HG03196 (cell line): ENCODE measurements at regions not wholly inside any gene's neighbourhood (a gene's known extent, or its start where the extent isn't known, plus 50 kb on each side); places are given as distances from the start of the nearest gene placed in this dataset.
"Not testable (repeated sequence)": the region's sequence is repeated elsewhere in the genome, so short reads cannot be mapped to it uniquely, and the experiment has no call there.

ENCODE experiments used
- ATAC-seq: cut with Tn5 transposase; IDR thresholded peaks from one replicate; pipeline ENCODE4 v1.9.1; 2021; ENCODE audit not compliant: unreplicated experiment

DNA sequence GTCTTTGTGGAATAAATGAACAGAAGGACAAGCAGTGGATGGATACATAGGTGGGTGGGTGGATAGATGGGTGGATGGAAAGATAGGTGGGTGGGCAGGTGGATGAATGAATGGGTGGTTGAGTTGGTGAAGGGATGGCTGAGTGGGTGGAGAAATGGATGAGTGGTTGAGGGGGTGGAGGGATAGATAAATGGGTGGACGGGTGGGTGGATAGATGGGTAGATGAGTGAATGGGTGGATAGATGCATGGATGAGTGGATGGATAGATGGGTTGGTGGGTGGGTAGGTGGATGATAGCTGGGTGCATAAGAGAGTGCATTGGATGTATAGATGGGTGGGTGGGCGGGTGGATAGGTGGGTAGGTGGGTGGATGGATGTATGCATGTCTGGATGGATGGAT lies 63.5 kb downstream of the UNC93B1 start:
- not testable (repeated sequence) for ATAC-seq

DNA sequence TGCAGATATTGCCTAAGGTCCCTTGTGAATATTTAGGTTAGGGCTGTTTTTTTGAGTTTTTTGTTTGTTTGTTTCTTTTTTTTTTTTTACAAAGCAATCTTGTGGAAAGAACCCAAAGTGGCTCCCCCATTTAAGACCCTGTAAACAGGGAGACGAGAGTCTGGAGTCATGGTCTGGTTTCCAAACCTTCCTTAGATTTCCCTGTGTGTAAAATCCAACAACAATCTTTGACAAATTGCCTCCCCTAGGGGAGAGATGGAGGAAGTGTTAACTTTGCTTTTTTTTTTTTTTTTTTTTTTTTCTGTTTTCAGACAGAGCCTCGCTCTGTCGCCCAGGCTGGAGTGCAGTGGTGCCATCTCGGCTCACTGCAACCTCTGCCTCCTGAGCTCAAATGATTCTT lies 64.9 kb downstream of the UNC93B1 start:
- ATAC-seq, result not testable (repeated sequence)

DNA sequence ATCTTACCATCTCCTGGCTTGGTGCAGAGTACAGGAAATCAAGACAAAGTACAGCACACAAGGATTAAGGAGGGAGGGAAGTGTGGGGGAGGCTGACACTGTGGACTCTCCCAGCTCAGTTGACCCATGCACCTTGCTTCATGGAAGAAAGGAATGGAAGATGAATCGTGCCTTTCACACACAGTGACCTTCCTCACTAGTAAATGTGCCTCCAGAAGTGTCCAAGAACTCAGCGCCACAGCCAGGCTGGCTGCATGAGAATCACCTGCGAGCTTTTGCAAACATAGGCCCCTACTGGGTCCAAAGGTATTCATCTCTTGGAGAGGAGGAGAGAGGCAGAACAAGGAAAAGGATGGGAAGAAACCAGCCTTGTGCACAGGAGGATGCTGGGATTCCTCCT lies 65.5 kb downstream of the UNC93B1 start:
- ATAC-seq, result not testable (repeated sequence)

DNA sequence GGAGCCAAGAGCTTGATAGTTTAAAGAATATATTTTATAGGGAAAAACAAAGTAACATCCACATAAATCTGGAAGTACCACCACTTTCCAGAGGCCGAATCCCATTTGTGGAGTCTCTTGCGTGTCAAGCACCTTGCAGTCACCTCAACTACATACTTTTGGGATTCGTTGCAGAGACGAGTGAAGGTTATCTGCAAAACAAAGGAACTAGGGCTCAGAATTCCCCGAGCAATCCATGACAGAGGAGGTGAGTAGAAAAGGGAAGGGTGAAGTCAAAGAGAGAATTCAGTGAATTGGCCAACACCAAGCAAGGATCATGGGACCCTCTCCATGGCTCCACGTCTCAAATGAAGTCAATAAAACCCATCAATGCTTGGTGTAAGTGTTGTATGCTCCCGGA lies 80.3 kb downstream of the UNC93B1 start:
- not testable (repeated sequence) for ATAC-seq

DNA sequence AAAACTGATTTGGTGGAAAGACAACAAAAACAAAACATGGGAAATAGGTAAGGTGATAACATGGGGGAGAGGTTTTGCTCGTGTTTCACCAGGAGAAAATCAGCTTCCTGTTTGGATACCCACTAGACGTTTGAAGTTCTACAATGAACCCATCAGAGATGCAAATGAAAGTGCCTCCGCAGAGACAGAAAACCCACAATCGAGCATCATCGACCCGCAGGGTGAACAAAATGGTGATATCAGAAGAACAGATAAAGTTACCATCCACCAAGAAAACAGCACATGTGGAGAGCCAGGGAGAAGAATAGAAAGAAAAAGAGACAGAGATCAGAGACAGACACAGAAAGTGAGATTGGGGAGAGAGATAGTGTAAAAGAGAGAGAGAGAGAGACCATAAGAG lies 83.4 kb downstream of the UNC93B1 start:
- ATAC-seq, result not testable (repeated sequence)

DNA sequence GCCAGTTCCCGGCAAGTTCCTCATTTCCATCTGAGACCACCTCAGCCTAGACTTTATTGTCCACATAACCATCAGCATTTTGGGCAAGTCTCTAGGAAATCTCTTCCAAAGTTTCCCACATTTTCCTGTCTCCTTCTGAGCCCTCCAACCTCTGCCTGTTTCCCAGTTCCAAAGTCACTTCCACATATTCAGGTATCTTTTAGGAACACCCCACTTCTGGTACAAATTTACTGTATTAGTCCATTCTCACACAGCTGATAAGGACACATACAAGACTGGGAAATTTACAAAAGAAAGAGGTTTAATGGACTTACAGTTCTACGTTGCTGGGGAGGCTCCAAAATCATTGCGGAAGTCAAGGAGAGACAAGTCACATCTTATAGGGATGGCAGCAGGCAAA lies 91.7 kb downstream of the UNC93B1 start:
- not testable (repeated sequence) for ATAC-seq

DNA sequence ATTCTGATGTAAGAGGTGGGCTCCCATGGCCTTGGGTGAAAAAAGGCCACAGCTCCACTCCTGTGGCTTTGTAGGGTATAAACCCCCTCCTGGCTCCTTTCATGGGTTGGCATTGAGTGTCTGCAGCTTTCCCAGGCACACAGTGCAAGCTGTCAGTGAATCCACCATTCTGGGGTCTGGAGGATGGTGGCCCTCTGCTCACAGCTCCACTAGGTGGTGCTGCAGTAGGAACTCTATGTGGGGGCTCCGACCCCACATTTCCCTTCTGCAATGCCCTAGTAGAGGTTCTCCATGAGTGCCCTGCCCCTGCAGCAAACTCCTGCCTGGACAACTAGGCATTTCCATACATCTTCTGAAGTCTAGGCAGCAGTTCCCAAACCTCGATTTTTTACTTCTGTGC lies 92.7 kb downstream of the UNC93B1 start:
- ATAC-seq, result not testable (repeated sequence)

DNA sequence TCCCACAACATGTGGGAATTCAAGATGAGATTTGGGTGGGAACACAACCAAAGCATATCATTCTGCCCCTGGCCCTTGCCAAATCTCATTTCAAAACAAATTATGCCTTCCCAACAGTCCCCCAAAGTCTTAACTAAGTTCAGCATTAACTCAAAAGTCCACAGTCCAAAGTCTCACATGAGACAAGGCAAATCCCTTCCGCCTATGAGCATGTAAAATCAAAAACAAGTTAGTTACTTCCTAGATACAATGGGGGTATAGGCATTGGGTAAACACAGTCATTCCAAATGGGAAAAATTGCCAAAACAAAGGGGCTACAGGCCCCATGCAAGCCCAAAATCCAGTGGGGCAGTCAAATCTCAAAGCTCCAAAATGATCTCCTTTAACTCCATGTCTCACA lies 93.1 kb downstream of the UNC93B1 start:
- not testable (repeated sequence) for ATAC-seq

DNA sequence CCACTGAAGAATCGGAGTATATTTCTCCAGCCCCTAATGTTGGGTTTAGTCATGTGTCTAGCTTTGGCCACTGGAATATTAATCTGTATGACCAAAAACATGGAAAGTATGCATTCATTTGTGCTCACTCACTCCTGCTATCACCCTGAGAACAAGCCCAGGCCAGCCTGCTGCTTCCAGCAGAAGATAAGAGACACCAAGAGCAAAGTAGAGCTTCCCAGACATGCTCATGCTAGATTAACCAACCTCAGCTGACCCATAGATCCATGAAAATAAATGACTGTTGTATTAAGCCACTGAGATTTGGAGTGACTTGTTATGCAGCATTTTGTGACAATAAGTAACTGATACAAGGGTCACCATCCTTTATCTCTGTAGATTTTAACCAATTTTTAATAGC lies 96.9 kb downstream of the UNC93B1 start:
- not testable (repeated sequence) for ATAC-seq

DNA sequence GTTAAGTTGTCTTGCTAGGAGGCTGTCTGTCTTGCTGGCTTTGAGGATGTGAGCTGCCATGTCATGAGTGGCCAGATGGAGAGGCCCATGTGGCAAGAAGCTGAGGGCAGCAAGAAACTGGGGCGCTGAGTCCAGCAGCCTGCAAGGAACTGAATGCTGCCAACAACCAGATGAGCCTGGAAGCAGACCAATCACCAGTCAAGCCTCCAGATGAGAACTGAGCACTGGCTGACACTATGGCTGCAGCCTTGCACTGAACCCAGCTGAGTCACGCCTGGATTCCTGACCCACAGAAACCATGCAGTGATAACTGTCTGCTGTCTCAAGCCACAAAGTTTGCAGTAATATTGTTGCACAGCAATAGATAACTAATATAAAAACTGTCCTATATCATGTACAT lies 104.4 kb downstream of the UNC93B1 start:
- ATAC-seq, result not testable (repeated sequence)

DNA sequence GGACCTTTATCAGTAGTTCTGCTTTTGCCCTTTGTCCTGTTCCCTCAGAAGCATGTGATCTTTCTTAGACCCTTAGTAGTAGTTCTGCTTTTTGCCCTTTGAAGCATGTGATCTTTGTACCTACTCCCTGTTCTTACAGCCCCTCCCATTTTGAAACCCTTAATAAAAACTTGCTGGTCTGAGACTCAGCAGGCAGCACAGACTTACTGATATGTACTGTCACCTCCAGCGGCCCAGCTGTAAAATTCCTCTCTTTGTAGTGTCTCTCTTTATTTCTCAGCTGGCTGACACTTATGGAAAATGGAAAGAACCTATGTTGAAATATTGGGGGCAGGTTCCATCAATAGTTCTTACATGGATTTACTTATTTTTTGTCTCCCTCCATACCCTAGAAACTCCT lies 110.4 kb downstream of the UNC93B1 start:
- ATAC-seq, result not testable (repeated sequence)

DNA sequence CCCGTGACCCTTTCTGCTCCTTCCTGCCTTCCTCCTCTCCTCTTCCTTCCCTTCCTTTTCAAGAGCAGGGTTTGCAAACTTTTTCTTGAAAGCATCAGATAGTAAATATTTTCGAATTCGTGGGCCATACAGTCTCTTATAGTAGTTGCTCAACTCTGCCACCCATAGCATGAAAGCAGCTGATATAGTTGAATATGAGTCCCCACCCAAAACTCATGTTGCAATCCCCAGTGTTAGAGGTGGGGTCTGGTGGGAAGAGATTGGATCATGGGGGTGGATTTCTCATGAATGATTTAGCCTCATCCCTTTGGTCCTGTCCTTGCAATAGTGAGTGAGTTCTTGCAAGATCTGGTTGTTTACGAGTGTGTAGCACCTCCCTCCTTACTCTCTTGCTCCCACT lies 114.3 kb downstream of the UNC93B1 start:
- ATAC-seq, result not testable (repeated sequence)

DNA sequence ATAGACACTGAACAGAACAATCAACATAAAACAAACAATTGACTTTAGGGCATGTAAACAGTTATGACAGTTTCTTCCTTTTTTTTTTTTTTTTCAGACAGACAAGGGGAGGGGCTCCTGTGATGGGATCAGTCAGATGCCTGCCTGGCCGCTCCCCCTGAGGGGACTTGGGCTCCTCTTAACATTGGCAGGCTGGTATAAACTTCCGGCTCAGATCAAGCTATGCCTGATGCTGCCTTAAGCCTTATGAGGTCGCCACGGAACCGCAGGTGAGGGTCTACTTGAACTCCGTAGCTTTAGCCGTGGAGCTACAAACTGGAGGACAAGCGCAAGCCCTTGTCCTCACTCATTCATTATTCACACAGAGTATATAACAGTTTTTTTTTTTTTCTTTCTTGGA lies 115.8 kb downstream of the UNC93B1 start:
- not testable (repeated sequence) for ATAC-seq

DNA sequence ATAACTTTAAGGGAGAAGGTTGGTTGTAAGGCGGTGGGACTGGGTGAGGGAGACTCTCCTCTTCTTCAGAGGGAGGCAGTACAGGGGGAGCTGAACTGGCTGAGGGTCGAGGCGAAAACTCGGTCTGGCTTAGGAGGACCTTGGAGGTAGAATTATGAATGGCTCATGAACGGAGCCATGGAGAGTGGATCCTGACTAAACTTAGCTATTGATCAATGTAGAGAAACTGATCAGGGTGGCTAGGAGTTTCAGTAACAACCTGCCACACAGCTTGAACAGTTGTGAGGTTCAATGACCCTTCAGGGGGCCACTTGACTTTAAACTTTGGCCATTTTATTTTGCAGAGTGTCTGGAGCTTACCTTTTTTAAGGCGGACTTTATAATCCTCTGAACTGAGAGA lies 117.2 kb downstream of the UNC93B1 start:
- ATAC-seq, result not testable (repeated sequence)

DNA sequence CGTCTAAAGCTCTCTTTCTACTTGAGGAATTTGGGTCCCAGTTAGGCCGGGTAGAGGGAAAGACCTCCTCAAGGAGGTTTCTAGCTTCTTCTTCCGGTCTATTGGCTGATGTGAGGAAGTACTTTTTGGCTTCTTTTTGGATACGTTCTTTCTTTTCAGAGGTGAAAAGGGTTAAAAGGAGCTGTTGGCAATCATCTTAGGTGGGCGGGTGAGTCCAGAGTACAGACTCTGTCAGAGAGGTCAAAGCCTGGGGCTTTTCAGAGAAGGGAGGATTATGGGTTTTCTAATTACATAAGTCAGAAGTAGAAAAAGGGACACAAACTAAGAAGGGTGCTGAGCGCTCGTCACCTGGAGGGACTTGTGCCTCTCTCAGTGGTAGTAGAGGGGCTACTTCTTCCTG lies 117.7 kb downstream of the UNC93B1 start:
- not testable (repeated sequence) for ATAC-seq

DNA sequence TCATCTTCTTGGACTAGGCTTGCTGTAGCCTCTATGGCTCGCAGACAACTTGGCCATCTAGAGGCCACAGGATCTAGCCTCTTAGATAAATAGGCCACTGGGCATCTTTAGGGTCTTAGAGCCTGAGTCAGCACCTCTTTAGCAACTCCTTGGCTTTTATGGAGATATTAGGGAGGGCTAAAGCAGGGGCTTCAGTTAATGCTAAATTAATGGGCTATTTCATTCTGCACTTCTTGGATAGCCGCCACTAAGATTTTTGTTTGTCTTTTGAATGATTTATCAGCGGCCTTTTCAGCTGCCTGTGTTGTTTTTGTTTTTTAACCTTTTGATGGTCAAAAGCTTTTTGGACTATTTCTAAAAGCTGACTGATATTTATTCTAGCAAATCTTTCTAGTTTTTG lies 118.3 kb downstream of the UNC93B1 start:
- not testable (repeated sequence) for ATAC-seq

DNA sequence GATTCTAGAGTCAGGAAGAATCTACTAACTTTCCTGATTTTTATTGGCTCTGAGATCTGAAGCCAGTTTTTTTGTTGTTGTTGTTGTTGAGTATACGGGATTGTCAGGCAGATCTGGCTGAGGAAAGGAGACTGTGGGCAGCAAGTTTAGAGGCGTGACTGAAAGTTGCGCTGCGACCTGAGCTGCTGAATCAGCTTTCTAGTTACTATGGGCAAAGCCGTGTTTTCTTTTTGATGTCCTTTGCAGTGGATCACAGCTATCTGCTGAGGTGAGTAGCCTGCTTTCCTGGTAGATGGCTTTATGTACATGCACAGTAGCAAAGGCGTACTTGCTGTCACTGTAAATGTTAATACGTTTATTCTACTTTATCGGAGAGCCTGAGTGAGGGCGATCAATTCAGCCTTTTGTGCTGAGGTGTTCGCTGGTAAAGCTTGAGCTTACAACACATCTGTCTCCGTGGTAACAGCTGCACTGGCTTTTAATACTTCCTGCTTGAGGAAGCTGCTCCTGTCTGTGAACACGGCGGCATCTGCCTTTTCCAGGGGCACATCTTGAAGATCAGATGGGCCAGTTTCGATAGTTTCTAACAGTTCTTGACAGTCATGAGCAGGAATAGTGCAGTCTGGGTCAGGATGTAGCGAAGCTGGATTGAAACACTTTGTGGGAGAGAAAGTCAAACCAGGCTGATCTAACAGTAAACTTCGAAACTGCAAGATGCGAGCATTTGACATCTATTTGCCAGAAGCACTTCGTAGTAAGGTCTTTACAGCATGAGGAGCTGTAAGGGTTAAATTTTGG lies 118.9 kb downstream of the UNC93B1 start:
- not testable (repeated sequence) for ATAC-seq

DNA sequence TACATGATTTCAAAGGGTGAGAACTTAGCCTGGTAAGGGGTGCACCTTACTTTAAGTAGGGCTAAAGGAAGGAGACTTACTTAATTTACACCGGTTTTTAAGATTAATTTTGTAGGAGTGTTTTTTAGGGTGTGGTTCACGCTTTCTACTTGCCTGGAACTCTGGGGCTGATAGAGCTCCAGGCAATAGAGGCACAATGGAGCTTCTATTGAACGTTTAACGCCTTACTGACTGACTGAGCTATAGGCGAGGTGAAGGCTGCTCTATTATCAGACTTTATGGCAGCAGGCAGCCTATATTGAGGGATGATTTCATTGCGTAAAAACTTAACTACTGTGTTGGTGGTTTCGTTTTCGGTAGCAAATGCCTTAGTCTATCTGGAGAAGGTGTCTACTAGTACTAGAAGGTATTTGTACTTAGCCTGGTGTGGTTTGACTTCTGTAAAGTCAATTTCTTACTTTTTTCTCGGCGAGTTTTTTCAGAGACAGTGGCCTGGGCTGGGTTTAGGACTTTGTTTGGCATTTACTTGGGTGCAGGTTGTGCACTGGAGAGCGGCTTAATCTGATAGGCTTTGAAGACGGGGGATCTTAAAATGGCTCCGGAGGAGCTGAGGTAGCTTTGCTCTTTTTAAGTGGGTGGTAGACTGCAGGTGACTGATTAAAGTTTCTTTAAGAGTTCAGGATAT lies 119.7 kb downstream of the UNC93B1 start:
- ATAC-seq, result not testable (repeated sequence)

DNA sequence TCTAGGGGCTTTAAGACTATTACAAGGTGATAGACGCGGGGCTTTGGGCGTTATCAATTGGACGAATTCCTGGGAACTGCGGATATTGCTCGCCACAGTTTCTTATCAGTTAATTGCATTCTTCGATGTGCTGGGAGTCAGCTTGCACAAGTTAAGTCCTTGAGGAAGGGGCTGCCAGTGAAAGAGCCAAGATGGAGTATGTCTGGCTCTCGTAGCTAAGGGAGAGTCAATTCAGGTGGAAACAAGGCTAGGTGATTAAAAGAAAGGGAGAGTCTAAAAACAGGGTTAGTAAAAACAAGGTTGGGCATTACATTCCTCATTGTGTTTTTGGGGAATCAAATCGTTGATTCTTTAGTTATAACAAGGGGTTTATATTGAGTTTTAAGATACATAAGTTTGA lies 121.6 kb downstream of the UNC93B1 start:
- not testable (repeated sequence) for ATAC-seq

DNA sequence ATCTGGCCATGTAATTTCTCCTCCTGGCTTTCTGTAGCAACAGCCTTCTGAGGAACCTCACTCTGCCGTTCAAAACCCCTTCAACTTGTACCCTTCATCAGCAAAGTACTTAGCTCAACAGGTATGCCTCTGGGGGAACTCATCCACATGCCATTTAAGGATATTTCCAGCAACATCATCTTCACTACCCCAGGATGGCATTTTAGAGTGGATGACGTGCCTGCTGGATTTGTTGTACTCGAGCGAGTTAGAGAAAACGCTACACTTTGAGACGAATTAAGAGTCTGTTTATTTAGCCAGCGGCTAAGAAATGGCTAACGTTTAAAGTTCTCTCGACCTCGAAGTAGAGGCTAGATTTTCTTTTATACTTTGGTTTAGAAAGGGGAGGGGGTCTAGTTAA lies 122.1 kb downstream of the UNC93B1 start:
- not testable (repeated sequence) for ATAC-seq

DNA sequence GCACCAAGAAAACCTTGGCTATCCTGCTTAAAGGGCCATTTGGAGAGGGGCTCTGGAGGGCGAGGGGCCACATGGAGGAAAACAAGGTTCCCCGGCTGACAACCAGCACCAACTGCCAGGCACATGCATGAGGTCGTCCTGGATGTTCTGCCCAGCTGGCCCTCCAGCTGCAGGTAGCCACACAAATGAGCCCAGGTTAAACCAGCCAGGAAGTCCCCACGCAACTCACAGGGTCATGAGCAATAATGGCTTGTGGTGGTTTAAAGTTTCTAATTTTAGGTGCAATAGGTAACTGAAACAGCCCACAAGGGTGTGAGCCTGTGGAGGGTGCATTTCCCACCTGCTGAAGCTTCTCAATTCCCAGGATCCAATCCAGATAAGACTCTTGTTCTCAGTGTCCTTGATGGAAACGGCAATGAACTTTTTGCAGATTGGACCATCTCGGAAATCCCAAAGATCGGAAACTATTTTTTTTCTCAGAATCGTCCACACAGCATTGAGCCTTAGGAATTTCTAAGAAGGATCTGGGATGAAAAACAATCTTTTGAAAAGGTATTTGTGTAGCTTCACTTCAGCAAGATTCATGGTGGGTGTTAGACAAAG lies 123.2 kb downstream of the UNC93B1 start:
- not testable (repeated sequence) for ATAC-seq

DNA sequence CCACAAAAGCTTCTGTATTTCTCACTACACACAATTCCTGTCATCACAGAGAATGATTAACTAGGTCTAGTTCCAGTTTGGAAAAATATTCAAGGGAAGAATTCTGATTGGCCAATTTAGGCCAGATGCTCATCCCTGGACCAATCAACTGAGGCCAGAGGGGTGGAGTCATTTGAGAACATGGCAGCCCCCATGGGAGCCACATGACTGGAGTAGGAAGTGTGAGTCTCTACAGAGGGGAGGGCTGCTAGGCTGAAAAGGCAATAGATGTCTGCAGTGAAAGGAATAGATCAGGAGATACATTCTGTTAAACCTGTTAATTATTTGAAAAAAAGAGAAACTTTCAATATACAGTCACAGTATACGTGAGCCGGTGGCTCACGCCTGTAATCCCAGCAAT lies 125.2 kb downstream of the UNC93B1 start:
- ATAC-seq, result not testable (repeated sequence)
